ENCODE measurements at regions not wholly inside any gene's neighbourhood (a gene's known extent, or its start where the extent isn't known, plus 50 kb on each side); places are given as distances from the start of the nearest gene placed in this dataset.

GRCh38 chr9:21565155-21565554, 83.0 kb upstream of the IFNE start:
- WGBS, 2 donors (ENCODE audit: low coverage in 1 of 2), result 54 to 59% methylated on average over 2 to 3 of the region's 3 CpGs
- Histone ChIP-seq H3K4me3 (no peak overlapping the region), H3K36me3 (no peaks in the 10 kb centered on the region), H3K27me3 (peaks cover 39% of the 10 kb centered on the region), H3K27ac (no peak overlapping the region), H3K9me3 (no peaks in the 10 kb centered on the region), H3K4me1 (peaks cover 0 to 2% (median 0%) of the 10 kb centered on the region in 3 donors)
- no peak for ATAC-seq
- TF ChIP-seq CTCF (IDR thresholded peaks at IDR 0.05) (no peak), EP300 (IDR thresholded peaks at IDR 0.05) (no peak), POLR2AphosphoS5 (IDR thresholded peaks at IDR 0.05) (no peak), POLR2A (IDR thresholded peaks at IDR 0.05) (no peak)

- Histone ChIP-seq H3K4me3 (no peak overlapping the region), H3K27me3 (peaks cover 22% of the 10 kb centered on the region), H3K36me3 (no peaks in the 10 kb centered on the region), H3K27ac (no peak overlapping the region), H3K9me3 (no peaks in the 10 kb centered on the region), H3K4me1 (no peaks in the 10 kb centered on the region)
- WGBS, 2 donors (ENCODE audit: low coverage in 1 of 2), result 78 to 85% methylated on average over 2 of the region's 2 CpGs
- ATAC-seq, result no peak
- TF ChIP-seq POLR2AphosphoS5 (IDR thresholded peaks at IDR 0.05), result no peak
These were observed 85.8 kb upstream of the IFNE start for GRCh38 chr9:21567926-21568325.

- Histone ChIP-seq H3K27ac (no peak overlapping the region), H3K27me3 (peaks cover 22% of the 10 kb centered on the region), H3K4me1 (no peaks in the 10 kb centered on the region), H3K36me3 (no peaks in the 10 kb centered on the region), H3K9me3 (no peaks in the 10 kb centered on the region), H3K4me3 (no peak overlapping the region)
- ATAC-seq, result no peak
- WGBS, 2 donors (ENCODE audit: low coverage in 1 of 2), result 57 to 82% methylated on average over 3 of the region's 3 CpGs
- TF ChIP-seq POLR2AphosphoS5 (IDR thresholded peaks at IDR 0.05) (no peak), POLR2A (IDR thresholded peaks at IDR 0.05) (no peak)
These were observed 86.4 kb upstream of the IFNE start for GRCh38 chr9:21568484-21568883.

- ATAC-seq, result no peak
- H3K36me3 ChIP-seq, result no peaks in the 10 kb centered on the region
- 68 to 71% methylated on average over 1 of the region's 1 CpG for WGBS, 2 donors (ENCODE audit: low coverage in 1 of 2)
- H3K4me1 ChIP-seq, result no peaks in the 10 kb centered on the region
- no peak overlapping the region for H3K4me3 ChIP-seq
- TF ChIP-seq CTCF (IDR thresholded peaks at IDR 0.05) (no peak), POLR2A (IDR thresholded peaks at IDR 0.05) (no peak), EP300 (IDR thresholded peaks at IDR 0.05) (no peak), POLR2AphosphoS5 (IDR thresholded peaks at IDR 0.05) (no peak)
- H3K9me3 ChIP-seq, result no peaks in the 10 kb centered on the region
- peaks cover 14% of the 10 kb centered on the region for H3K27me3 ChIP-seq
- H3K27ac ChIP-seq, result no peak overlapping the region
These were observed 87.6 kb upstream of the IFNE start for GRCh38 chr9:21569721-21570120.

- H3K36me3 ChIP-seq, result no peaks in the 10 kb centered on the region
- TF ChIP-seq CTCF (IDR thresholded peaks at IDR 0.05) (no peak), POLR2A (IDR thresholded peaks at IDR 0.05) (no peak), POLR2AphosphoS5 (IDR thresholded peaks at IDR 0.05) (no peak), EP300 (IDR thresholded peaks at IDR 0.05) (no peak)
- H3K4me1 ChIP-seq, result no peaks in the 10 kb centered on the region
- H3K4me3 ChIP-seq, result no peak overlapping the region
- H3K27me3 ChIP-seq, result peaks cover 14% of the 10 kb centered on the region
- no peaks in the 10 kb centered on the region for H3K9me3 ChIP-seq
- no peak for ATAC-seq
- no peak overlapping the region for H3K27ac ChIP-seq
- WGBS, 2 donors (ENCODE audit: low coverage in 1 of 2), result 75 to 93% methylated on average over 4 to 5 of the region's 5 CpGs
These were observed 88.6 kb upstream of the IFNE start for GRCh38 chr9:21570643-21571275.

GRCh38 chr9:21574261-21574660, 92.1 kb upstream of the IFNE start:
- H3K9me3 ChIP-seq, result no peaks in the 10 kb centered on the region
- no peak overlapping the region for H3K4me3 ChIP-seq
- no peaks in the 10 kb centered on the region for H3K36me3 ChIP-seq
- no peak for ATAC-seq
- TF ChIP-seq POLR2A (IDR thresholded peaks at IDR 0.05) (no peak), CTCF (IDR thresholded peaks at IDR 0.05) (no peak), POLR2AphosphoS5 (IDR thresholded peaks at IDR 0.05) (no peak), EP300 (IDR thresholded peaks at IDR 0.05) (no peak)
- no peaks in the 10 kb centered on the region for H3K27me3 ChIP-seq
- H3K27ac ChIP-seq, result no peak overlapping the region
- peaks cover 0 to 4% (median 0%) of the 10 kb centered on the region in 3 donors for H3K4me1 ChIP-seq
- WGBS, 2 donors (ENCODE audit: low coverage in 1 of 2), result 86 to 100% methylated on average over 1 of the region's 1 CpG

All from gastroesophageal sphincter (tissue), 4 donors.